Activated CD8-positive, alpha-beta T cell treated with anti-CD3 and anti-CD28 coated beads for 36 hours (primary cell): ENCODE measurements at regions not wholly inside any gene's neighbourhood (a gene's known extent, or its start where the extent isn't known, plus 50 kb on each side); places are given as distances from the start of the nearest gene placed in this dataset.

Experiments used
- ATAC-seq: fragments of 200-7000 bp; cut with Tn5 transposase; one replicate; pipeline ENCODE4 v1.10.0; 2021; ENCODE audit warnings: mild to moderate bottlenecking, moderate library complexity
- CTCF ChIA-PET: fragments of 350-600 bp; sonication (Branson Sonifier 250); formaldehyde crosslinking; loops from one replicate; lab custom pipeline; 2021; ENCODE audit warnings: antibody characterized with exemption; lab: Charles Lee
- POLR2A ChIA-PET: fragments of 350-600 bp; sonication (Branson Sonifier 250); formaldehyde crosslinking; loops from one replicate; lab custom pipeline; 2021; ENCODE audit warnings: antibody characterized with exemption; lab: Charles Lee
- DNase-seq: peaks from one replicate; pipeline ENCODE4 v3.0.0-alpha.2; 2020
- H3K27ac Mint-ChIP-seq: one replicate; pipeline ENCODE4 v1.8.0; 2021; ENCODE audit warnings: mild to moderate bottlenecking, mixed read lengths
- H3K27me3 Mint-ChIP-seq: one replicate; pipeline ENCODE4 v1.8.0; 2021; ENCODE audit warnings: mixed read lengths
- H3K36me3 Mint-ChIP-seq: one replicate; pipeline ENCODE4 v1.8.0; 2021; ENCODE audit warnings: low read depth, mixed read lengths
- H3K4me1 Mint-ChIP-seq: one replicate; pipeline ENCODE4 v1.8.0; 2021; ENCODE audit warnings: low read depth, mixed read lengths
- H3K4me3 Mint-ChIP-seq: one replicate; pipeline ENCODE4 v1.8.0; 2021; ENCODE audit warnings: mild to moderate bottlenecking, moderate library complexity, mixed read lengths
- H3K9me3 Mint-ChIP-seq: one replicate; pipeline ENCODE4 v1.8.0; 2021; ENCODE audit warnings: mixed read lengths
- intact Hi-C: fragments of 100-400 bp; cut with micrococcal nuclease; formaldehyde crosslinking; loops from one replicate; pipeline ENCODE4 v1.10.0; 2022
- TF ChIP-seq, protein P1 (sequence below): fragments of 200-600 bp; IDR thresholded peaks from one replicate; pipeline ENCODE4 v1.8.0; 2022; ENCODE audit warnings: antibody characterized with exemption, mild to moderate bottlenecking

DNA sequence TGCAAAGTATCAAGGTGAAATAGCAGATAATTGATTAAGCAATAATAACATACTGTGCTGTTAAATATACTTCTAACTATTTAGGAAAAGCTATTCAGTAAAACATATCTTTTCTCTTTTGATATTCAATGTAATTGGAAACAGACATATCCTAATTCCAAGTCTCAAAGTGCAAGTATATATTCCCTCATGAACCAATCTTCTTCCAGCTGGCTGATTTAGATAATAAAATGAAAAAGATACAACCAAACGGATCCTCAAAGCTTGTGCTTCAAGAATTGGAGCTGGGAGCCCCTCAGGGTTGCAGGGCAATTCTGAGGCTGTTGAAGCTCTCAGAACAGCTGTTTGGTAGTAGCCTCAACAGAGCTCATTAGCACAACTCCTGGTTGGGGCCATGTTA, 236.6 kb downstream of the ZIC1 start:
- no peaks in the 10 kb centered on the region for H3K9me3 Mint-ChIP-seq
- TF ChIP-seq, protein P1, sequence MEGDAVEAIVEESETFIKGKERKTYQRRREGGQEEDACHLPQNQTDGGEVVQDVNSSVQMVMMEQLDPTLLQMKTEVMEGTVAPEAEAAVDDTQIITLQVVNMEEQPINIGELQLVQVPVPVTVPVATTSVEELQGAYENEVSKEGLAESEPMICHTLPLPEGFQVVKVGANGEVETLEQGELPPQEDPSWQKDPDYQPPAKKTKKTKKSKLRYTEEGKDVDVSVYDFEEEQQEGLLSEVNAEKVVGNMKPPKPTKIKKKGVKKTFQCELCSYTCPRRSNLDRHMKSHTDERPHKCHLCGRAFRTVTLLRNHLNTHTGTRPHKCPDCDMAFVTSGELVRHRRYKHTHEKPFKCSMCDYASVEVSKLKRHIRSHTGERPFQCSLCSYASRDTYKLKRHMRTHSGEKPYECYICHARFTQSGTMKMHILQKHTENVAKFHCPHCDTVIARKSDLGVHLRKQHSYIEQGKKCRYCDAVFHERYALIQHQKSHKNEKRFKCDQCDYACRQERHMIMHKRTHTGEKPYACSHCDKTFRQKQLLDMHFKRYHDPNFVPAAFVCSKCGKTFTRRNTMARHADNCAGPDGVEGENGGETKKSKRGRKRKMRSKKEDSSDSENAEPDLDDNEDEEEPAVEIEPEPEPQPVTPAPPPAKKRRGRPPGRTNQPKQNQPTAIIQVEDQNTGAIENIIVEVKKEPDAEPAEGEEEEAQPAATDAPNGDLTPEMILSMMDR: no peak

DNA sequence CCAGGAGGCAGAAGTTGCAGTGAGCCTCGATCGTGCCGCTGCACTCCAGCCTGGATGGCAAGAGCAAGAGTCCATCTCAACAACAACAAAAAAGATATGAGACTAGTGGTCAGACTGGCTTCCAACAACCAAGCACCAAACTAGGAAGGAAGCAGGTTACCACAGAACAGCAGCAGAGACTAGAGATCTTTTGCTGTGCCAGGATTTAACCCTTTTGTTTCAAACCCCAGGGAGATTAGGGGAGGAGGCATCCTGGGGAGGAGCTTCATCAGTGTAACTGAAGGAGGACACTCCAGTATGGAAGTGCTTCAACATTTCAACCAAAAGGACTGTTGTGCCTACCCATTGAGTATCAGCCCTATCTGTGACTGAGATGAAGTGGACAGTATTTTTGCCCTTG, 240.3 kb downstream of the ZIC1 start:
- Mint-ChIP-seq H3K4me3 (no peak overlapping the region), H3K27ac (no peak overlapping the region), H3K9me3 (peaks cover 3% of the 10 kb centered on the region), H3K27me3 (no peaks in the 10 kb centered on the region), H3K4me1 (no peaks in the 10 kb centered on the region), H3K36me3 (no peaks in the 10 kb centered on the region)
- intact Hi-C loops: no loop called here
- TF ChIP-seq, protein P1: no peak
- POLR2A ChIA-PET: no interaction called here
- ATAC-seq (no peak), DNase-seq (no peak)
- CTCF ChIA-PET: no interaction called here

More for the DNA sequence above, 236.6 kb downstream of the ZIC1 start:
- intact Hi-C loops: no loop called here
- H3K4me3 Mint-ChIP-seq: no peak overlapping the region
- ATAC-seq (no peak), DNase-seq (no peak)
- H3K27me3 Mint-ChIP-seq: no peaks in the 10 kb centered on the region
- no peak overlapping the region for H3K27ac Mint-ChIP-seq
- no peaks in the 10 kb centered on the region for H3K36me3 Mint-ChIP-seq
- ChIA-PET CTCF (no interaction called here), POLR2A (no interaction called here)
- H3K4me1 Mint-ChIP-seq: no peaks in the 10 kb centered on the region

GRCh38 chr3:147651107-147651778, 242.1 kb downstream of the ZIC1 start:
- ChIA-PET CTCF (no interaction called here), POLR2A (no interaction called here)
- Mint-ChIP-seq H3K27me3 (no peaks in the 10 kb centered on the region), H3K27ac (no peak overlapping the region), H3K36me3 (no peaks in the 10 kb centered on the region), H3K4me3 (no peak overlapping the region), H3K9me3 (peaks cover 3% of the 10 kb centered on the region), H3K4me1 (no peaks in the 10 kb centered on the region)
- intact Hi-C loops: no loop called here
- TF ChIP-seq, protein P1: no peak
- ATAC-seq (no peak), DNase-seq (no peak)

- no peak overlapping the region for H3K4me3 Mint-ChIP-seq
- no peak for DNase-seq
- H3K4me1 Mint-ChIP-seq: no peaks in the 10 kb centered on the region
- H3K9me3 Mint-ChIP-seq: peaks cover 3% of the 10 kb centered on the region
- TF ChIP-seq, protein P1: no peak
- no peak overlapping the region for H3K27ac Mint-ChIP-seq
- no peaks in the 10 kb centered on the region for H3K27me3 Mint-ChIP-seq
- ChIA-PET POLR2A (no interaction called here), CTCF (no interaction called here)
- no peaks in the 10 kb centered on the region for H3K36me3 Mint-ChIP-seq
- no peak for ATAC-seq
- intact Hi-C loops: no loop called here
Observed at GRCh38 chr3:147652651-147653366, 243.6 kb downstream of the ZIC1 start.

DNA sequence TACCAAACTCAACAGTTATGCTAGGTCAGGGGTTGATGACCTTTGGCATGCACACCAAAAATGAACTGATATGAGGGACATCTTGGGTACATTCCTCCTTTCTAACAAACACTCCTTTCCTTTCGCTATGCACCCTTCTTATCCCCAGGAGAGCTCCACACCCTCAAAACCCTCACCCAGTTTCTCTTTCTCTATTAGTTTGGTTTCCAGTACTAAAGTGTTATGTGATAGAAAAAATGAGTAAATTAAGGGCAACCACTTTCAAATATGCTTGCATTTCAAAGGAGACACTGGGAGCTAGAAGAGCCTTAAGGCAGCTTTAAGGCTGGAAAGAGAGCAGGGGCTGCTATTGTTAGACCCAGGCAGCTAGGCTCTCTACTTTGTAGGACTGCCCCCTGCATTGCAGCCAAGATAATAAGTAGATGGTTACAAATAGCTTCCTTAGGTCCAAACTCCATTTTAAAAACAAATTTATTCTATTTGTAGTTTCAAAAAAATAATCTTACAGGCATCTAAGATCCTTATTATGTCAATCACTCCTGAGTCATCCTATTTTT, 244.3 kb downstream of the ZIC1 start:
- TF ChIP-seq, protein P1: no peak
- ChIA-PET POLR2A (no interaction called here), CTCF (no interaction called here)
- intact Hi-C loops: no loop called here
- ATAC-seq (no peak), DNase-seq (no peak)
- H3K4me3 Mint-ChIP-seq: no peak overlapping the region
- no peak overlapping the region for H3K27ac Mint-ChIP-seq
- no peaks in the 10 kb centered on the region for H3K4me1 Mint-ChIP-seq
- no peaks in the 10 kb centered on the region for H3K36me3 Mint-ChIP-seq
- no peaks in the 10 kb centered on the region for H3K27me3 Mint-ChIP-seq
- peaks cover 3% of the 10 kb centered on the region for H3K9me3 Mint-ChIP-seq
